ENCODE measurements at regions not wholly inside any gene's neighbourhood (a gene's known extent, or its start where the extent isn't known, plus 50 kb on each side); places are given as distances from the start of the nearest gene placed in this dataset.

DNA sequence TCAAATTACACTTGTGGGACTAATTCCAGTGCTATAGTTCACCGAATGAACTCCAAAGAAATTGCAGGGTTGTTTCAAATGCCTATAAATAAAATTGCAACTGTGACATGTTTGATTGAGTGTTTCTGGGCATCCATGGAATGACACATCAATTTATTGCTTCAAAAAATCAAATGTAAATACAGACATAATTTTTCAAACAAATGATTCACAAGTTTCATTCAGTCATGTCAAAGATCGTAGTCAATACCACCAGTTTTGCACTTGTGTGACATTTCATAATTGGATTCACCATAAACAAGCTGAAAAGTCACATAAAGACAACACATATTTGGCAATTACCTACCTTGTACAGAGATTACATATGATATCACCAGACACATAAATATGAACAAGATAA is 350.8 kb downstream of the CDH2 start:
- DNase-seq (ENCODE audit: low read depth): no peak

DNA sequence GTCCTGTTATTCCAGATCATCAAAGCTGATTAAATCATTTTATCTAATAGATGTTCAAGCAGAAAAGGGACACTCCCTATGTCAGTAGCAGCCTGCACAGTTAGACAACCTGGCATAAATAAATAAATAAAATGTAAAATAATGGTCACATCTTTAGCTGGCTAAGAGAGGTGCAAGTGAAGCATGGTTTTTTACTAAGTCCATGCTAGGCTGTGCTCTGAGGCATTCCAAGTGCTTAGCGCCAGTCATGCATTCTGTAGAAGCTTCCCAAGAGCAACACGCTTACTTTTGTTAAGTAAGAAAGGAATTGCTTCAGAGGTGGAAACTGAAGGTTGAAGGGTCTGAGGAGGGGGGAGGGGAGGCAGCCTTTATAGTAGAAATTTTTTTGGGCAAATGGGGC is 351.2 kb downstream of the CDH2 start:
- DNase-seq (ENCODE audit: low read depth): no peak

DNA sequence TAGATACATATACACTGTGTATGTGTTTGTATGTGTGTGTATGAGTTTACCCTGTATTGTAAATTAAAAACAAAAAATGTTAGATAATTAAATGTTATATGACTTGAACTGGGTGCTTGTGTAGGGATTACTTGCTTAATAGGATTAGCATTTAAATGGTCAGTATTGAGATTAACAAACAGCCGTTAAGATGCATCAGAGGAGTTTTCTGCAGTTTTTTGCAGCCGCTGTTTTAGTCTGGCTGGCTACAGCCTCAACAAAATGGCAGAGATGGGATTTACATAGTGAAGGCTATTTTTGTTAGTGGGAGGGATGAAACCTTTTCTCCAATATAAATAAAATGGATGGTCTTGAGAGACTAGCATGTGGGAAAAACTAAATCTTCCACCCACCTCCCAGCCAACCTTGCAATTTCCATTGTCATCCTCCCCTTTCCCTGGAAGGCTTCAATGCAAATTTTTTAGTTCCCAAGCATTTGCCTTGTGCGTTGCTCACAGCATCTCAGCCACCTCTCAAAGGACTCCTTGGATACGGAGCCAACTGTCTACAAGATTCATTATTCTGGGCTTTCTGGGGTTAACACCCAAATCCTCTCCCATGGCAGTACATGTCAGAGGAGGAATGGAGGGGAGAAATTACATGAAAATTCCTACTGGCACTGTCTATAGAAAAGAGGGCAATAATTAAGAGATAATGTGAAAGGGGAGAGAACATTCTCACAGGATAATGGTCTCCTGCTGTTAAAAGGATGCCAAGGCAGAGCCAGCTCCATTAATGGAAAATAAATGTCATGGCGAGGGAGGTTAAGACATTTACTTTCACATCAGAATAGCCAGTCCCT is 351.9 kb downstream of the CDH2 start:
- DNase-seq (ENCODE audit: low read depth): no peak

DNA sequence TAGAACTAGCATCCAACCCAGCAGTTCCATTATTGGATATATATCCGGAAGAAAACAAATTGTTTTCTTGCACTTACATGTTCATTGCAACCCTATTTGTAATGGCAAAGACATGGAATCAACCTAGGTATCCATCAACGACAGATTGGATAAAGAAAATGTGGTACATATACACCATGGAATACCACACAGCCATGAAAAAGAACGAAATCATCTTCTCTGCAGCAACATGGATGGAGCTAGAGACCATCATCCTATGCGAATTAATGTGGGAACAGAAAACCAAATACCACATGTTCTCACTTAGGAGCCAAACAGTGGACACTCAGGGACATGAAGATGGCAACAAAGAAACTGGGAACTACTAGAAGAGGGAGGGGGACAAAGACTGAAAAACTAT is 352.7 kb downstream of the CDH2 start:
- no peak for DNase-seq (ENCODE audit: low read depth)

DNA sequence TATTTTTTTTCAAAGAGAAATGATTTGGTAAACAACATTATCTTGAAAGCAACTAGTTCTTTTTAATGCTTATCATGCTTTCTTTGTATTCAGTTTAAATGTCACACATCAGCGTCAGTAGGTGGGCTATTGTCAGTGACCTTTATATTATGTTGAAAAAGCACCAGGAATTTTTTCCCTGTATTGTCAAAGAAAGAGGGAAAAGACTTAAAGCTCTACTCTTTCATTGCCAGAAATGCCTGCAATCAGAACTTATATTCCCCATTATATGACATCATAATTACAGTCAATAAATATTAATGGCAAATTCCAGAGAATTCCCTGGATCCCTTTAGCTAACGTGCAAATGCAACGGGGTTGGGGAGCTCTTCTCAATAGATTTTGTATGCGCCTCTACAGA is 353.9 kb downstream of the CDH2 start:
- no peak for DNase-seq (ENCODE audit: low read depth)

- DNase-seq (ENCODE audit: low read depth): no peak
These were observed 368.2 kb downstream of the CDH2 start for GRCh38 chr18:27808683-27809082.

- DNase-seq (ENCODE audit: low read depth): no peak
These were observed 373.0 kb downstream of the CDH2 start for GRCh38 chr18:27803957-27804356.

DNA sequence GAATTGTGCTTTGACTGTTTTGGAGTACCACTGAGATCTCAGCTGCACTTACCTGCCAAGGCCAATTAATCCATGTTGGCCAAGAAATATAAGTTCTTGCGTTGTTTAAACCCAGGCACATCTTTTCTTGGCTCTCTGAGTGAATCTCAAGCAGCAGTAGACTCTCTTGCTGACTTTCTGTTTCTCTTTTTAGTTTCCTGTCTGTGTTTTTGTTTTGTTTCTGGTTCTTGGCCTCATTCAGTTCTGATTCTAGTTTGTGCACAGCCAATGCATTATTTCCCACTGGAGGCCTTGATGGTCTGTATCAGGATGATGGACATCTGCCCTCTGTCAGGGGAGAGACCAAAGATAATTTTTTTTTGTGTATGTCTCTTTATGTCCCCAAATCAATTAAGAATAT is 379.4 kb downstream of the CDH2 start:
- DNase-seq (ENCODE audit: low read depth): no peak

GRCh38 chr18:27794181-27794926 is 382.6 kb downstream of the CDH2 start:
- DNase-seq (ENCODE audit: low read depth): no peak

DNA sequence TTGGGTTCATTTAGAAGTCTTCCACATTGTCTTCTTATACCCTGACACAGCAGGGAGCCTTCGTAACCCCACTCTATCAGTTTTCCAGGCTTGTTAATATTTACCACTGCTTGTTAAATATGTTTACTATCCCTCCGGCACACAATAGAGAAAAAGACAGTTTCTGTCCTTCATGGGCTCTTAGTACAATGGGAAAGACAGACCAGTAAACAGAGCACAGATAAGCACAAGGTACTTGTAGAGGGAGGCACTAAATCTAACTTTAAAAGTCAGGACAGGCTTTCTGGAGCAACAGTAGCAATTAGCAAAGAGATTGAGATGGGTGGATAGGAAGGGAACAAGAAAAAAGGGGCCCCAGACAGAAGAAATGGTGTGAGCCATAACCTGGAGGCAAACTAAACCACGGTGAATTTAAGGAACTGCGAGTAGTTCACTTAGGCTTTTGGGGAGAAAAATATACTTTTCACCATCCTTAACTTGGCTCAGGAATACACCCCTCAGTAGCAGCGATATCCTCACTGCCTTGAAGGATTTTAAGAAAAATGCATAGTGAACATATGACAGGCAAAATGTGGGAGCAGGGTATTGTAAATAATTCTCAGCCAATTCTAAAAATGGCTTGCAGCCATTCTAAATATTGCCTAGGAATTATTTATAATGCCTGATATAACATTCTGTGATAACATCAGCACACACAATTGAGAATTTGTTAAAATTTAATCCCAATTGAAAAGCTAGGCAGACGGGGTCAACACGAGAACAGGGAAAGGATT is 383.7 kb downstream of the CDH2 start:
- DNase-seq (ENCODE audit: low read depth): no peak

GRCh38 chr18:27789406-27789805 is 387.5 kb downstream of the CDH2 start:
- no peak for DNase-seq (ENCODE audit: low read depth)

GRCh38 chr18:27787547-27787946 is 389.4 kb downstream of the CDH2 start:
- no peak for DNase-seq (ENCODE audit: low read depth)

DNA sequence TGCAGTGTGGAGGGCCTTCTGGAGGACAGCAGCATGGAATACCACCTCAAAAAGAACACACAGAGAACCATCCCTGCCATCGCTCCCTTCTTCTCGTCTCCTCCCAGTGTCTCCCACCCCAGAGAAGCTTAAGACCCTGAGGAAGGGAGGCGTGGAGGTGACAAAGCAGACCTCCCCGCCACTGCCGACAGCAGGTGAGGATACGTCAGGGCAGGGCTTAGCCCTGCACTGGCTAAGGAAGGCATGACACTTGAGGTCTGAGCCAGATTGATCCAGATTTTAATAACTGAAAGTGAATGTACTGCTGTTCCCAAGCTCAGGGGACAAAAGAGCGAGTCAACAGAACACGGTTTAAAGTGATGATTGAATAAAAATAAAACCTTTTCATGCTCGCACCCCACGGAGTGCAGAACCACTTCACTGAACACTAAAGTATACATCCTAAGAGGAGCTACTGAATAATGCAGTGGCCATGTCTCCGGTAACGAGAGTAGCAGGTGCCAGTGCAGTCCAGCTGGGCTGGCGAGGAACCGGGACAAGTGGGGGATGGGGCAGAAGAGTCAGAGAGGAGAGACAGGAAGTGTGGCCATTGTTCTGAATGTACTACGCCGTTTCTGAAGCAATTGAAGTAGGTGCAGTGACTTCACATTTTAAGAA is 391.0 kb downstream of the CDH2 start:
- DNase-seq (ENCODE audit: low read depth): no peak

- no peak for DNase-seq (ENCODE audit: low read depth)
These were observed 396.7 kb downstream of the CDH2 start for GRCh38 chr18:27780061-27780745.

DNA sequence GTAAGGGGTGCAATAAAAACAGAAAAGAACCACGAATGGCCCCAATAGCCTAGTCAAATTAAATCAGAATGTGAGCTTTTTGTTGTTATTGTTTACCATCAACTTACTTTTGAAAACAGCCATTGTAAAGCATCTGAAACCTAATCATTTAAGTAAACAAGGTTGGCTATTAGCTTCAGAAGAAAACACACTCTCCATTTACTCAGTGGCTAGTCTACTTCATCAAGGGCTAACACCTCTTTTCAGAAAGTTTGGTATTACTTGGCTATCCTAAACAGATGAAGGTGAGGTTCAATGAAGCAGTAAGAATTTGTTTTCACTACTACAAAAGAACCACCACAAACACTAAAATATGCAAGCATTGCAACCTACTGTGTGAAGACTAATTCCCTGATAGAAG is 398.0 kb downstream of the CDH2 start:
- no peak for DNase-seq (ENCODE audit: low read depth)

DNA sequence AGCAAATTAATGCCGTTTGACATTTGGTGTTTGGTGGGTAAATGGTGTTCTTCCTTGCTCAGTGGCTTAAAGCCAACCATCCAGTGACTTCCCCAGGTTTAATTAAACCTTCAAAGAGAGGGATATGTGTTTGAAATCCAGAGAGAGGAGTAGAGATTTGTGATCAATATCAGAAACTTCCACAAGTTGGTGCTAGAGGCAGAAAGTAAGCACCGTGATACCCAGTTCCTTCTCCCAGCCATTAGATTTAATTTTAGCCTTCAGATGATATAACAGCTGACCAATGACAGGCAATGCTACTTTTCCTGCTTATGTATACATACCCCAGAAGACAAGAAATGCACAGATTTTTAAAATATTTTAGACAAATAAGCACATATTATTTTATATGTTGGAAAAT is 398.5 kb downstream of the CDH2 start:
- no peak for DNase-seq (ENCODE audit: low read depth)

- no peak for DNase-seq (ENCODE audit: low read depth)
These were observed 404.8 kb downstream of the CDH2 start for GRCh38 chr18:27772081-27772480.

- DNase-seq (ENCODE audit: low read depth): no peak
These were observed 405.4 kb downstream of the CDH2 start for GRCh38 chr18:27771571-27771970.

- no peak for DNase-seq (ENCODE audit: low read depth)
These were observed 407.8 kb downstream of the CDH2 start for GRCh38 chr18:27769152-27769551.

- DNase-seq (ENCODE audit: low read depth): no peak
These were observed 413.0 kb downstream of the CDH2 start for GRCh38 chr18:27763936-27764335.

- DNase-seq (ENCODE audit: low read depth): no peak
These were observed 413.6 kb downstream of the CDH2 start for GRCh38 chr18:27763341-27763740.

DNA sequence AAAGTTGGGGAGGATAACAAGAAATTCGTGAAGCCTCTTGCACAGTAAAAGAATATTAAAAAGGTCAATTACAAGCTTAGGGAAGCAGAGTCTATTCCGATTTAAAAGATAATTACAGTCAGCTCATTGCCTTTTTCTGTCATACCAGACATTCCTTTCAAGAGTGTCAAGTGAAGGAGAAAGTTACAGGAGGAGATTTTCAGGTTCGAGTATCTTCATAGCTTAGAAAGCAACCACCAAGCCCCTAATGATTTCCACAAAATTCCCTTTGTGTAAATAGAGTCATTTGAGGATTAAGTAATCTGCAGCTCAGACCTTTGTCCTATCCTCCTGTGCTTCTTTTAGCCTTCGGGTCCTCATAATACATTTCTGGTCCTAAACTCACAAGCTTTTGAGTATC is 414.9 kb downstream of the CDH2 start:
- DNase-seq (ENCODE audit: low read depth): no peak

All from fibroblast of the conjunctiva (primary cell).